PC-3 (cell line): ENCODE measurements at regions not wholly inside any gene's neighbourhood (a gene's known extent, or its start where the extent isn't known, plus 50 kb on each side); places are given as distances from the start of the nearest gene placed in this dataset.

Experiments
- ATAC-seq: fragments of 200-7000 bp; cut with Tn5 transposase; 2 replicates; pipeline ENCODE4 v1.9.1; 2020; ENCODE audit warnings: mild to moderate bottlenecking, moderate library complexity
- BruUV-seq: library from RNA; stranded (reverse); fragments of 400-500 nt; replicated peaks from 2 replicates; lab custom pipeline; 2021; lab: Mats Ljungman, UMichigan
- CTCF ChIA-PET: fragments of 300-600 bp; sonication (Branson Sonifier 250); formaldehyde crosslinking; loops from one replicate; lab custom pipeline; 2022; ENCODE audit warnings: antibody characterized with exemption; lab: Charles Lee
- POLR2A ChIA-PET: fragments of 300-600 bp; sonication (Branson Sonifier 250); formaldehyde crosslinking; loops from one replicate; lab custom pipeline; 2022; ENCODE audit warnings: antibody characterized with exemption; ENCODE audit not compliant: unreplicated experiment; lab: Charles Lee
- DNase-seq: peaks from one replicate; pipeline ENCODE4 v3.0.0-alpha.2; 2015
- H2AFZ ChIP-seq: fragments of 300-600 bp; sonication (generic); 2 replicates; pipeline ENCODE4 v1.6.0; 2016; ENCODE audit warnings: antibody characterized with exemption, low read length
- H3F3A ChIP-seq: fragments of 300-600 bp; sonication (generic); one replicate; pipeline ENCODE4 v1.6.0; 2017; ENCODE audit warnings: antibody characterized with exemption, low read length, control low read depth, mild to moderate bottlenecking; ENCODE audit not compliant: unreplicated experiment
- H3K27ac ChIP-seq: fragments of 300-600 bp; sonication (generic); 2 replicates; pipeline ENCODE4 v1.5.1; 2016; ENCODE audit warnings: mild to moderate bottlenecking, low read length
- H3K27me3 ChIP-seq: fragments of 300-600 bp; sonication (generic); 2 replicates; pipeline ENCODE4 v1.6.1; 2016; ENCODE audit warnings: low read length, mixed read lengths
- H3K36me3 ChIP-seq: fragments of 300-600 bp; sonication (generic); 2 replicates; pipeline ENCODE4 v1.6.1; 2016; ENCODE audit warnings: low read depth, mixed run types, low read length, mixed read lengths
- H3K4me1 ChIP-seq: fragments of 300-600 bp; sonication (generic); 2 replicates; pipeline ENCODE4 v1.5.1; 2016; ENCODE audit warnings: low read length; ENCODE audit not compliant: insufficient read depth
- H3K4me2 ChIP-seq: fragments of 300-600 bp; sonication (generic); 2 replicates; pipeline ENCODE4 v1.6.0; 2016; ENCODE audit warnings: low read length
- H3K4me3 ChIP-seq: fragments of 300-600 bp; sonication (generic); 2 replicates; pipeline ENCODE4 v1.5.1; 2016; ENCODE audit warnings: mild to moderate bottlenecking, low read length, mixed read lengths
- H3K79me2 ChIP-seq: fragments of 300-600 bp; sonication (generic); 2 replicates; pipeline ENCODE4 v1.6.1; 2017; ENCODE audit warnings: low read length, mixed read lengths
- H3K9ac ChIP-seq: fragments of 300-600 bp; sonication (generic); 2 replicates; pipeline ENCODE4 v1.6.0; 2016; ENCODE audit warnings: mild to moderate bottlenecking, low read length
- H3K9me2 ChIP-seq: fragments of 300-600 bp; sonication (generic); replicated peaks from 2 replicates; pipeline ENCODE4 v1.6.1; 2016; ENCODE audit warnings: mixed run types, low read length, mixed read lengths
- H3K9me3 ChIP-seq: fragments of 300-600 bp; sonication (generic); 2 replicates; pipeline ENCODE4 v1.6.1; 2016; ENCODE audit warnings: low read length, mixed read lengths
- H4K20me1 ChIP-seq: fragments of 300-600 bp; sonication (generic); 2 replicates; pipeline ENCODE4 v1.6.1; 2016; ENCODE audit warnings: low read length, mixed read lengths
- CTCF ChIP-seq: fragments of 300-600 bp; sonication (generic); conservative IDR thresholded peaks from 2 replicates; pipeline ENCODE4 v1.5.1; 2017; ENCODE audit warnings: antibody characterized with exemption, low read depth, mild to moderate bottlenecking, low read length
- EZH2 ChIP-seq: fragments of 300-600 bp; sonication (generic); IDR thresholded peaks from one replicate; pipeline ENCODE4 v1.6.1; 2017; ENCODE audit warnings: antibody characterized with exemption, mild to moderate bottlenecking, low read length; ENCODE audit not compliant: unreplicated experiment
- EZH2phosphoT487 ChIP-seq: fragments of 300-600 bp; sonication (generic); IDR thresholded peaks from 2 replicates; pipeline ENCODE4 v1.6.1; 2018; ENCODE audit warnings: mild to moderate bottlenecking, antibody characterized with exemption, low read length, borderline replicate concordance
- intact Hi-C: fragments of 100-400 bp; cut with micrococcal nuclease; formaldehyde crosslinking; loops from 2 replicates; pipeline ENCODE4 v1.9.0; 2023

- no peak overlapping the region for H3K9ac ChIP-seq
- no peaks in the 10 kb centered on the region for H4K20me1 ChIP-seq
- no peaks in the 10 kb centered on the region for H3F3A ChIP-seq
- H3K9me2 ChIP-seq, result no peaks in the 10 kb centered on the region
- intact Hi-C loops, result no loop called here
- ChIA-PET CTCF (no interaction called here), POLR2A (no interaction called here)
- no peak overlapping the region for H2AFZ ChIP-seq
- H3K27ac ChIP-seq, result no peak overlapping the region
- no peak for ATAC-seq
- H3K27me3 ChIP-seq, result no peaks in the 10 kb centered on the region
- no peaks in the 10 kb centered on the region for H3K79me2 ChIP-seq
- BruUV-seq, result no TSS peak
- no peaks in the 10 kb centered on the region for H3K4me1 ChIP-seq
- no peaks in the 10 kb centered on the region for H3K36me3 ChIP-seq
- no peak overlapping the region for H3K4me3 ChIP-seq
- H3K9me3 ChIP-seq, result no peaks in the 10 kb centered on the region
- no peak for DNase-seq
- TF ChIP-seq CTCF (no peak), EZH2 (no peak), EZH2phosphoT487 (no peak)
- H3K4me2 ChIP-seq, result no peak overlapping the region
Observed at GRCh38 chr10:84907461-84908009, 579.1 kb downstream of the CCSER2 start.

- no peak overlapping the region for H3K4me2 ChIP-seq
- no peaks in the 10 kb centered on the region for H3K9me2 ChIP-seq
- H3K27ac ChIP-seq, result no peak overlapping the region
- ChIA-PET CTCF (no interaction called here), POLR2A (no interaction called here)
- H3K4me1 ChIP-seq, result no peaks in the 10 kb centered on the region
- no peaks in the 10 kb centered on the region for H3K27me3 ChIP-seq
- no peak for TF ChIP-seq EZH2phosphoT487
- no peak for TF ChIP-seq EZH2
- no peak for TF ChIP-seq CTCF
- intact Hi-C loops, result no loop called here
- no TSS peak for BruUV-seq
- H3F3A ChIP-seq, result no peaks in the 10 kb centered on the region
- no peaks in the 10 kb centered on the region for H4K20me1 ChIP-seq
- H2AFZ ChIP-seq, result no peak overlapping the region
- no peaks in the 10 kb centered on the region for H3K9me3 ChIP-seq
- H3K9ac ChIP-seq, result no peak overlapping the region
- DNase-seq (no peak), ATAC-seq (no peak)
- no peaks in the 10 kb centered on the region for H3K36me3 ChIP-seq
- no peaks in the 10 kb centered on the region for H3K79me2 ChIP-seq
- H3K4me3 ChIP-seq, result no peak overlapping the region
Observed at GRCh38 chr10:84908491-84908890, 580.1 kb downstream of the CCSER2 start.

GRCh38 chr10:84921701-84922100 lies 593.3 kb downstream of the CCSER2 start:
- no peaks in the 10 kb centered on the region for H3K27me3 ChIP-seq
- CTCF ChIA-PET, result no interaction called here
- H3K4me1 ChIP-seq, result no peaks in the 10 kb centered on the region
- H3K9me3 ChIP-seq, result no peaks in the 10 kb centered on the region
- POLR2A ChIA-PET, result no interaction called here
- intact Hi-C loops, result no loop called here
- no peak for TF ChIP-seq CTCF
- no peak for TF ChIP-seq EZH2
- TF ChIP-seq EZH2phosphoT487, result no peak
- H3K27ac ChIP-seq, result no peak overlapping the region
- no peak overlapping the region for H3K4me2 ChIP-seq
- no peaks in the 10 kb centered on the region for H4K20me1 ChIP-seq
- H2AFZ ChIP-seq, result no peak overlapping the region
- no peaks in the 10 kb centered on the region for H3K9me2 ChIP-seq
- BruUV-seq, result no TSS peak
- H3K9ac ChIP-seq, result no peak overlapping the region
- no peak overlapping the region for H3K4me3 ChIP-seq
- H3F3A ChIP-seq, result no peaks in the 10 kb centered on the region
- no peaks in the 10 kb centered on the region for H3K36me3 ChIP-seq
- ATAC-seq, result no peak
- H3K79me2 ChIP-seq, result no peaks in the 10 kb centered on the region
- DNase-seq, result no peak
